GM23248 (cell line): ENCODE measurements at regions not wholly inside any gene's neighbourhood (a gene's known extent, or its start where the extent isn't known, plus 50 kb on each side); places are given as distances from the start of the nearest gene placed in this dataset.
"Not testable (repeated sequence)": the region's sequence is repeated elsewhere in the genome, so short reads cannot be mapped to it uniquely, and the experiment has no call there.

Source experiments
- DNase-seq: peaks from one replicate; pipeline ENCODE4 v3.0.0-alpha.2; 2015
- H2AFZ ChIP-seq: fragments of 200-600 bp; sonication (generic); 2 replicates; pipeline ENCODE4 v1.6.1; 2016; ENCODE audit warnings: antibody characterized with exemption
- H3F3A ChIP-seq: fragments of 200-600 bp; sonication (generic); 2 replicates; pipeline ENCODE4 v1.6.1; 2016; ENCODE audit warnings: mild to moderate bottlenecking, antibody characterized with exemption, mixed run types; ENCODE audit not compliant: insufficient read depth
- H3K27ac ChIP-seq: fragments of 200-600 bp; sonication (generic); 2 replicates; pipeline ENCODE4 v1.5.1; 2016; ENCODE audit warnings: mild to moderate bottlenecking
- H3K27me3 ChIP-seq: fragments of 200-600 bp; sonication (generic); replicated peaks from 2 replicates; pipeline ENCODE4 v1.6.1; 2016; ENCODE audit warnings: mild to moderate bottlenecking; ENCODE audit not compliant: insufficient read depth
- H3K36me3 ChIP-seq: fragments of 200-600 bp; sonication (generic); 2 replicates; pipeline ENCODE4 v1.6.1; 2016; ENCODE audit warnings: low read depth, mild to moderate bottlenecking
- H3K4me1 ChIP-seq: fragments of 200-600 bp; sonication (generic); 2 replicates; pipeline ENCODE4 v1.6.1; 2016; ENCODE audit warnings: mild to moderate bottlenecking; ENCODE audit not compliant: insufficient read depth
- H3K4me2 ChIP-seq: fragments of 200-600 bp; sonication (generic); one replicate; pipeline ENCODE4 v1.6.1; 2016; ENCODE audit warnings: mild to moderate bottlenecking; ENCODE audit not compliant: unreplicated experiment
- H3K4me3 ChIP-seq: fragments of 200-600 bp; sonication (generic); 2 replicates; pipeline ENCODE4 v1.5.1; 2016; ENCODE audit warnings: mild to moderate bottlenecking
- H3K79me2 ChIP-seq: fragments of 200-600 bp; sonication (generic); 2 replicates; pipeline ENCODE4 v1.6.1; 2016; ENCODE audit warnings: mild to moderate bottlenecking; ENCODE audit not compliant: insufficient read depth
- H3K9ac ChIP-seq: fragments of 200-600 bp; sonication (generic); 2 replicates; pipeline ENCODE4 v1.6.1; 2016; ENCODE audit warnings: mild to moderate bottlenecking
- H3K9me2 ChIP-seq: fragments of 200-600 bp; sonication (generic); 2 replicates; pipeline ENCODE4 v1.6.1; 2016; ENCODE audit warnings: mixed run types, mild to moderate bottlenecking, moderate library complexity; ENCODE audit not compliant: insufficient read depth
- H3K9me3 ChIP-seq: fragments of 200-600 bp; sonication (generic); one replicate; pipeline ENCODE4 v1.6.1; 2017; ENCODE audit warnings: low read depth
- H4K20me1 ChIP-seq: fragments of 200-600 bp; sonication (generic); 2 replicates; pipeline ENCODE4 v1.6.0; 2016; ENCODE audit not compliant: insufficient read depth
- WGBS, 2 experiments: methylation state at CpG; one replicate each; pipeline ENCODE4 v1.1.6; 2015 to 2017; ENCODE audit warnings: low lambda C conversion rate in 2 of 2, low coverage in 1 of 2; ENCODE audit errors: missing lambda C conversion rate in 2 of 2; 5-methylcytosine and 5-hydroxymethylcytosine counted together
- in situ Hi-C: fragments of 300-500 bp; cut with MboI; formaldehyde crosslinking; loops from 2 replicates; pipeline ENCODE4 v1.15.0; 2020

DNA sequence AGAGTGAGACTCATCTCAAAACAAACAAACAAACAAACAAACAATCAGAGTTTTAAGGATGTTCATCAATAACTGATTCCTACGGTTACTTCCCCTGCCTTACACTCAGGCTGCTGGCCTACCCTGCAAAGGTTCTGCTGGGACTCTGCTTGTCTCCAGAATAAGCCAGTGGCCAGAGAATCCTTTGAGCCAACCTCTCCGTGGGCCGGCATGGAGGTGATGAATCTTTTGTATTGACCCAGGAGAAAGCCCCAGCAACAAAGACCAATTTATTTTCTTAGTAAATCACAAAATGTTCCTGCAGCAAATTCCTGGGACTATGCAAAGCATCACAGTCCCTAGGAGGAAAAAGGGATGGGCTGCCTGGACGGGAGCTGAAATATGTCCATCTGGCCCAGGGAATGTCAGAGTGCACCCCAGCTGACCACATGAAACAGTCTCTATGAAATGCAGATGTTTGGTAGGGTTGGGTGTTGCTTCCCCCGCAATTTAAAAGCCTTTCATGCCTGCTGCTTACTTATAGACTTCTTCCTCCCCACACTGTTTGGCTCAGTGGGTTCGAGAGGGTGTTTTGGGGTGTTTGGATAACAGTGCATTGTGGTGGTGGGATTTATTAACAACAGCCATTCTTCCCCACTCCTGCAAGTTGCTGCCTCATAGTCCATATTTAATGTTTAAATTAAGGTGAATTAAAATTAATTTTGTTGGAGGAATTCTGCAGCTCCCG, 185.9 kb upstream of the IRF2BP2 start:
- H3K4me2 ChIP-seq, H3F3A ChIP-seq, H3K4me1 ChIP-seq, H3K79me2 ChIP-seq, H3K4me3 ChIP-seq, in situ Hi-C loops, H3K9me3 ChIP-seq, H3K9me2 ChIP-seq, H4K20me1 ChIP-seq, H3K27me3 ChIP-seq, H3K36me3 ChIP-seq, H2AFZ ChIP-seq, H3K27ac ChIP-seq, H3K9ac ChIP-seq: not testable (repeated sequence)
- 57% methylated on average over 7 of the region's 7 CpGs for WGBS, 2 experiments
- peak; percentile 50 for DNase-seq

DNA sequence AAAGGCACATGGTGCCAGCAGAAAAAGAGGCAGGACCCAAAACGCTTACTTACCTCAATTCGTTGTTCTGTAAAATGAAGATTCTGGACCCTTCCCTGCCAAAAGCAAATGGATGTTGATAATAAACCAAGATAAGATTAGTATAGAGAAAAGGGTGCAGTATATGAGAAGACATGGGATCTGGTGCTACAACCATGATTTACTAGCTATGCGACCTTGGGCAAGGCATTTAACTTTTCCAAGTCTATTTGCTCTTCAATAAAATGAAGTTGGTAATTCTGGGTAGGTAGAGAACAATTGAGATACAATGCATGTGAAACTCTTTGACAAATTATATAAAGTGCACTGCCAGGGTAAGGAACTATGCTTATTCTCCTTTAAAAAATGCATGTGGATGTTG, 185.0 kb upstream of the IRF2BP2 start:
- H3F3A ChIP-seq, in situ Hi-C loops, H3K79me2 ChIP-seq, H3K9ac ChIP-seq, H3K27ac ChIP-seq, H3K4me1 ChIP-seq, DNase-seq, H3K36me3 ChIP-seq, H3K9me3 ChIP-seq, H4K20me1 ChIP-seq, H3K27me3 ChIP-seq, H3K9me2 ChIP-seq, H3K4me2 ChIP-seq, H3K4me3 ChIP-seq, H2AFZ ChIP-seq: not testable (repeated sequence)
- WGBS, 2 experiments: 90 to 91% methylated on average over 1 to 2 of the region's 3 CpGs

DNA sequence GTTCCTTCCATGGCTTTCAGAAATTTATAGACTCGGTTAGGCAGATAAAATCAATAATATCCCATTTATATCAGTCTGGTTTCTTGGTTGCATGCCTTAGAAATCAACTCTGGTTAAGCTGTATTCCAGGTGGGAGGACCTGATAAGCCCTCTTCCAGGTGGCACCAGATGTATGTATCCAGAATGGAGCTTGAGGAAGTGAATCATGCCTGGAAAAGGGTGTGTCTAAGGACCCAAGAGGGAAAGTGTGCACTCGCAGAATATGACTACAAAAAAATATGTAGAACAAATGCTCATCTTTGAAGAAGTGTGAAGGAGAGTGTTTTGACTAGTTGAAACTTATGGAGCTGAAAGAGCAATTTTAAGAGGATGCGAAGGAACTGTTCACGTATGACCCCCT, 184.5 kb upstream of the IRF2BP2 start:
- H3K4me2 ChIP-seq, H2AFZ ChIP-seq, H3K9ac ChIP-seq, H3K36me3 ChIP-seq, H3K27me3 ChIP-seq, DNase-seq, H3F3A ChIP-seq, H3K9me2 ChIP-seq, H4K20me1 ChIP-seq, H3K9me3 ChIP-seq, in situ Hi-C loops, H3K4me1 ChIP-seq, H3K79me2 ChIP-seq, H3K4me3 ChIP-seq, H3K27ac ChIP-seq: not testable (repeated sequence)
- 87 to 89% methylated on average over 4 of the region's 4 CpGs for WGBS, 2 experiments

DNA sequence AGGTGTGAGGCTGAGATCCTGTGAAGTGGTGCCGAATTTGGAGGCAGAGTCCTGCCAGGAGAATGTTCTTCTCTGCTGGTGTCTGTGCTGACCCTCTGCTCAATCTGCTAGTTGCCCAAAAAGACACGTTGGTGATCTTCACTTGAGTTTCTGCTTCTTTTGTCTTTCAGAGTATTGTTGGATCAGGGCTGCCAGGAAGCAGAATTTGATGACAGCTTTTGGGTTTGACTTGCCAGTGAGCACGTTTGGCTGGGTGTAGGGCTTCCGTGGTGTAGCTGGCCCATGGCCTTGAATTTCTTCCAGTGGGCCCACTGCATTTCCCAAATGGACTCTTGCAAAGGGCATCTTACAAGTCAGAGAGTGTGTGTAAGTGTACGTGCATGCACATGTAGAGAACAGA, 183.9 kb upstream of the IRF2BP2 start:
- H3K79me2 ChIP-seq, H3K27ac ChIP-seq, in situ Hi-C loops, H3F3A ChIP-seq, H3K4me1 ChIP-seq, H3K9me2 ChIP-seq, H3K36me3 ChIP-seq, H3K9me3 ChIP-seq, H2AFZ ChIP-seq, H3K4me2 ChIP-seq, H3K9ac ChIP-seq, DNase-seq, H4K20me1 ChIP-seq, H3K4me3 ChIP-seq, H3K27me3 ChIP-seq: not testable (repeated sequence)
- WGBS, 2 experiments: 32 to 51% methylated on average over 3 of the region's 5 CpGs

DNA sequence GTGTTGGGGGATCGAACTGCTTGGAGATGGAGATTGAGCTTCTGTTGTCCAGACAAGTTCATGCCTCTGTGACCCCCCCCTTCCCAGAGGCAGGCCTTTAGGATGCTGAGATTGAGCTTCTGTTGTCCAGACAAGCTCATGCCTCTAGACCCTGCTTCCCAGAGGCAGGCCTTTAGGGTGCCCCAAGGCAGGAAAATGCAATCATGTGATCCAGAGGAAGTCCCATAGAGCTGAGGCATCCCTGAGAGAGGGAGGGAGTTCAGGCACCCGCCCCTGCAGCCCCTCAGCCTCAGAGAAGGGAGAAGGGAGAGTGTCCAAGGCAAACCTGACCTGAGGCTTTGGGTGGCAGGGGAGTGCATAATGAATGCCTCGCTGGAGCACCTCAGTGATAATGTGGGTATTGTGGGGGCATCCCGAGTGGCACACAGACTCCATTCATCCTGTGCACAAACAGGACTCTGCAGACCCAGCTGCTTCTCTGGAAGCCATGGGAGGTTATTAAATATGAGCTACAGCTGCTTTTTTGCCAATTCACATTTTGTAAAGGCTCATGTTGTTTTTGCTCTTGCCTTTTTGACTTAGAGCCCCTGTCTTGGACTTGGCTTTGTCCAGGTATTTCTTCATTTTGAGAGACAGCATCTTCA, 182.4 kb upstream of the IRF2BP2 start:
- H4K20me1 ChIP-seq, H3K27me3 ChIP-seq, in situ Hi-C loops, H3K9me3 ChIP-seq, H3K4me3 ChIP-seq, H3K9ac ChIP-seq, H3K4me1 ChIP-seq, H2AFZ ChIP-seq, H3K27ac ChIP-seq, DNase-seq, H3K4me2 ChIP-seq, H3F3A ChIP-seq, H3K9me2 ChIP-seq, H3K79me2 ChIP-seq, H3K36me3 ChIP-seq: not testable (repeated sequence)
- WGBS, 2 experiments: 41 to 57% methylated on average over 3 to 4 of the region's 4 CpGs

DNA sequence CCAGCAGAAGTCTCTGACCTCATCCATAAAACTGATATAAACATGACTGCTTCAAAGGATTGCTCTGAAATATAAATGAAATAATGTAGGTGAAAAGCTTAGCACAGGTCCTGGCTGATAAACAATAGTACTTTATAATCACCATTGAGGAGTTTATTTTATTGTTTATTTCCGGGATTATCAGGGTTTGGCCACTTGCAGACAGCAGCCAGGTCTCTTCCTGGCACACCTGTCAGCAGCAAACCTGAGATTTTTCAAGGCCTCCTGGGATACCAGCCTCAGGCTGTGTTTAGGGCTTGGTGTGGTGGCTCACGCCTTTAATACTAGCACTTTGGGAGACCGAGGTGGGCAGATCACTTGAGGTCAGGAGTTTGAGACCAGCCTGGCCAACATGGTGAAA, 181.6 kb upstream of the IRF2BP2 start:
- DNase-seq, H3F3A ChIP-seq, H3K9me2 ChIP-seq, H3K4me1 ChIP-seq, H4K20me1 ChIP-seq, H3K27me3 ChIP-seq, H3K9me3 ChIP-seq, H3K4me2 ChIP-seq, H3K79me2 ChIP-seq, H3K9ac ChIP-seq, H3K36me3 ChIP-seq, H3K27ac ChIP-seq, H3K4me3 ChIP-seq, H2AFZ ChIP-seq, in situ Hi-C loops: not testable (repeated sequence)
- 57 to 83% methylated on average over 1 of the region's 3 CpGs for WGBS, 2 experiments

DNA sequence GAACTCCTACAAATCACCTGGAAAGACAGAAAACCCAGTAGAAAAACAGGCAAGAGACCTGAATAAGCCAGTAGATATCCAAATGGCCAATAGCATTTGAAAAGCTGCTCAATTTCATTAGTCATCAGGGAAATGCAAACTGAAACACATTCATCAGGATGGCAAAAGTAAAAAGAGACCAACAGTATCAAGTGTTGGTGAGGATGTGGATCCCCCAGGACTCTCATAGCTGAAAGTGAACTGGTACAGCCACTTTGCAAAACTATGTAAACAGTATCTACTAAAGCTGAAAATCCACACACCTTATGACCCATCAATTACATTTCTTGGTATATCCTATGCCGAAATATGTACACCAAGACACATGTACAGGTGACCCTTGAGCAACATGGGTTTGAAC, 180.4 kb upstream of the IRF2BP2 start:
- H3K36me3 ChIP-seq, DNase-seq, H3K4me3 ChIP-seq, H3K4me1 ChIP-seq, H3F3A ChIP-seq, H3K9me3 ChIP-seq, H3K9me2 ChIP-seq, in situ Hi-C loops, H2AFZ ChIP-seq, H3K4me2 ChIP-seq, H3K27me3 ChIP-seq, H3K9ac ChIP-seq, H4K20me1 ChIP-seq, H3K79me2 ChIP-seq, H3K27ac ChIP-seq: not testable (repeated sequence)
- WGBS, 2 experiments: 71% methylated on average over 1 of the region's 1 CpG; no CpG with 5 or more reads in 1 of the 2 experiments
